ENCODE measurements at regions not wholly inside any gene's neighbourhood (a gene's known extent, or its start where the extent isn't known, plus 50 kb on each side); places are given as distances from the start of the nearest gene placed in this dataset.
"Not testable (repeated sequence)": the region's sequence is repeated elsewhere in the genome, so short reads cannot be mapped to it uniquely, and the experiment has no call there.

DNA sequence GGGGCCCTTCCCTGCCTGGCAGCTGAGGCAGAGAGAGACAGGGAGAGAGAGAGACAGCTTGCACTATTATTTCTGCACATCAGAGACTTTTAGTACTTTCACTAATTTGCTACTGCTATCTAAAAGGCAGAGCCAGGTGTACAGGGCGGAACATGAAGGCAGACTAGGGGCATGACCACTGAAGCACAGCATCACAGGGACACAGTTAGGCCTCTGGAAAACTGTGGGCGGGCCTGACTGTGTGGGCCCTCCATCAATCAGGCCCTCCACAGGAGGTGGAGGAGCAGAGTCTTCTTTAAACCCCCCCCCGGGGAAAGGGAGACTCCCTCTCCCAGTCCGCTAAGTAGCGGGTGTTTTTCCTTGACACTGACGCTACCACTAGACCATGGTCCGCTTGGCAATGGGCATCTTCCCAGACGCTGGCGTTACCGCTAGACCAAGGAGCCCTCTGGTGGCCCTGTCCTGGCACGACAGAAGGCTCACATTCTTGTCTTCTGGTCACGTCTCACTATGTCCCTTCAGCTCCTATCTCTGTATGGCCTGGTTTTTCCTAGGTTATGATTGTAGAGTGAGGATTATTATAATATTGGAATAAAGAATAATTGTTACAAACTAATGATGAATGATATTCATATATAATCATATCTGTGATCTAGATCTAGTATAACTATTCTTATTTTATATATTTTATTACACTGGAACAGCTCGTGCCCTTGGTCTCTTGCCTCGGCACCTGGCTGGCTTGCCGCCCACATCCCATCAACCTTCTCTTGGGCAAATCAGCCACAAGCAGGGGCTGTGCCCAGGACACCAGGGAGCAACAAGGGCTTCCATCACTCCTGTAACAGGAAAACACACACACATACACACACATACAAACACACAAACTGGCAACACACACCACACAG, 60.7 kb upstream of the PPP2R2D start:
- DNase-seq = not testable (repeated sequence)

DNA sequence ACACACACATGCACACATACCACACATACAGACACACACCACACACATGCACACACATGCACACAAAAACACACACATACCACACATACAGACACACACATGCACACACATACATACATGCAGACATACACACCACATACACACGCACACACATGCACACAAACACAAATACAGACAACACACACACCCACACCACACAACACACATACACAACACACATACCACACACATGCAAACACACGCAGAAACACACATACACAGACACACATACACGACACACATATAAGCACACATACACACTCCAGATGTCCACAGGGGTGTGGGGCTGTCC, 60.1 kb upstream of the PPP2R2D start:
- no peak for DNase-seq

DNA sequence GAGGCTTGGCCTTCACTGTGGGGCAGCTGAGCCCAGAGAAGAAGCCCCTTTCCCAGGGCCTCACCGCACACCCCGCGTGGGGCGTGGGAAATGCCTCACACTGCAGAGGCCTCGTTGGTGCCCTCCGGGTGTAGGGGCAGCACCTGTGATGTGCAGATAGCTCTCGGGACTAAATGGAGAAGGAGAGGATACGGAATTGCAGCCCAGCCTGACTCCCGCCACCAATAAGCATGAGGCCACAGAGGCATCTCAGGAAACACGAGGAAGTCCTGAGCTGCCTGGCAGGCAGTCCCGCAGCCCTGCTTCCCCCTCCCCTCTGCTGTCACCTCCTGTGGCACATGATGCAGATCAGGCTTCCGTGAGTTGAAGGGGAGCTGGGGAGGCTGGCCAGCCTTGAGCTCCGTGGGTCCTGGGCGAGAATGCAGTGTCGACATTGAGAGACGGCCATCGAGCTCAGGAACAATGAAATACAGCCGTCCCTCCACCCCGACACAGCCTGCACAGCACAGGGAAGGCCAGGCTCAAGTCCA, 59.6 kb upstream of the PPP2R2D start:
- DNase-seq = no peak

DNA sequence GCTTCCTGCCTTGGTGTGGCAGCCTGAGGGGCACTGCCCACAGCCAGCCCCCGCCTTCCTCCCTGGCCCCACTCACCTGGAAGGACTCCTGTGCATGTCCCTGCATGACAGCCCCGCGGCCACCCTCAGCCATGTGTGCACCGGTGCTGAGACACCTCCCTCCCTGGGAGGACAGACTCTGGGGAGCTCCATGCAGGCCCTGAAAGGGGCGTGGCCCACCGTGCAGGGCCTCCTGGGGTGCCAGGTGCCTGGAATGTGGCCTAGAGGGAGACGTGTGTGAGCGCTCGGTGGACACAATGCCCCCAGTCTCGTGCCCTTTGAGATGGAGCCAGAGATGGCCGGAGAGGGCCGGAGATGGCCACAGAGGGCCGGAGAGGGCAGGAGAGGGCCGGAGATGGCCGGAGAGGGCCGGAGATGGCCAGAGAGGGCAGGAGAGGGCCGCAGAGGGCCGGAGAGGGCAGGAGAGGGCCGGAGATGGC, 59.1 kb upstream of the PPP2R2D start:
- no peak for DNase-seq

DNA sequence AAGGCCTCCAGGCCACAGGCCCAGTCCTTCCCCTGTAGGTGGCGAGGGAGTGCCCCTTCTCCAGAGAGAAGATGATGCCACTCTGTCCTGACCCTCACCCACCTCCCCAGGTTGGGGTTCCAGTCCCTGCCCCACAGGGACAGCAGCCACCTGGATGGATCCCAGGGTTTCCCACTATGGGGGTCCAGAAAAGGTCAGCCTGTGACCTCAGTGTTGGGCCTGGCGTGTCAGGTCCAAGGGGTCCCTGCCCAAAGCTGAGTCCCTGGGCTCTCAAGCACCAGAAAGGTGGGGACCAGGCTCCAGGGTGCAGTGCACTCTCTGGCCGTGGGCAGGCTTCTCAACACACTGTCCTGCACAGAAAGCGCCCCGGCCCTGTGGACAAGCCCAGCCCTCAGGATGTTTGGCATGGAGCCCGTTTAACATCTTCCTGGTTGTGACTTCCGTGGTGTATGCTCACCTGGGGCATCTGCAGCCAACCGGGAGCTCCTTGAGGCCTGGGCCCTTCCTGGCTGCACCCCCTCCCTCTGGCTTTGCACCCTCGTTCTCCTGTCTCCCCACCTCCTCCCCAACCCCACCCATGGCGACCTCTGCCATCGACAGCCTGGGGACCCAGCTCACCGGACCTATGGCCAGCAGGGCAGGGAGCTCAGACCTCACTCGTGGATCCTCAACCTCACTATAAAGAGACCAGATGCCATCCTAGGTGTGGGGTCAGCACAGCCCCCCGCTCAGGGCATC, 58.3 kb upstream of the PPP2R2D start:
- no peak for DNase-seq

DNA sequence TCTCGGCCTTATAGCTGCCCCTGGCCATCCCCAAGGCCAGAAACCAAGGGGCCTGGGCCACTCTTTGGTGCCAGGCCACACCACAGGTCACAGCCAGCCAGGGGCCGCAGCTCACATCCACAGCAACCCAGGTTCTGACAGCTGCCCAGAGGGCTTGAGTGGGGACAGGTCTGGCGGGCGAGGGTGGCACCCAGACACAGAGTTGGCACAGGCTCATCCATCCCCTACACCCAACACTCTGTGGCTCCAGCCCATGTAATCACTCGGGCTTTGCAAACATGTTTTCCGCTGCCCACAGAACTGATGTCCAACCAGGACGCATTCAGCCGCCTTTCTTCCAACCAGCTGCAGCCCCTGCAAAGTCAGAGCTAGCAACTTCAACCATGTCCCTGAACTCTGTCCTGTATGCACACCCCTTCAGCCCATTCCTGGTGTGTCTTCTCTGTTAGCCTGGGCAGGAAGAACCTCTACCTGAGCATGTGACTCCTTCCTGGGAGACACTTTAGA, 57.7 kb upstream of the PPP2R2D start:
- DNase-seq = no peak

DNA sequence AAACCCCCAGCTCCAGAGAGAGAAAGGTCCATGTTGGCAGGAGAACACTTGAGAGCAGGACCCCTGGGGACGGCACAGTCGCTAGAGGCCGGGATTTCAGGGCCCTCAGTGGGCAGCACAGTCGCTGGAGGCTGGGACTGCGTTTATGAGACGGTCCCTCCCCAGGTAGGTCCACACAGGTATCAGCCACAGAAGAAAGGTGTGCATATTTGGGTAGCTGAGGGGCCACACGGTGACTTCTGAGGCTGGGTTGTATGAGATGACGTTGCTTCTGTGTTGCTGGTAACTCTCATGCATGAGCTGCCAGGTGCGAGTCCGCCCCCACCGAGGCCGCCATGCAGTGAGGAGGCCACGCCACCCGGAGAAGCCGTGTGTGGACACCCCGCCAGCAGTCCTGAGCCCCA, 56.9 kb upstream of the PPP2R2D start:
- no peak for DNase-seq

DNA sequence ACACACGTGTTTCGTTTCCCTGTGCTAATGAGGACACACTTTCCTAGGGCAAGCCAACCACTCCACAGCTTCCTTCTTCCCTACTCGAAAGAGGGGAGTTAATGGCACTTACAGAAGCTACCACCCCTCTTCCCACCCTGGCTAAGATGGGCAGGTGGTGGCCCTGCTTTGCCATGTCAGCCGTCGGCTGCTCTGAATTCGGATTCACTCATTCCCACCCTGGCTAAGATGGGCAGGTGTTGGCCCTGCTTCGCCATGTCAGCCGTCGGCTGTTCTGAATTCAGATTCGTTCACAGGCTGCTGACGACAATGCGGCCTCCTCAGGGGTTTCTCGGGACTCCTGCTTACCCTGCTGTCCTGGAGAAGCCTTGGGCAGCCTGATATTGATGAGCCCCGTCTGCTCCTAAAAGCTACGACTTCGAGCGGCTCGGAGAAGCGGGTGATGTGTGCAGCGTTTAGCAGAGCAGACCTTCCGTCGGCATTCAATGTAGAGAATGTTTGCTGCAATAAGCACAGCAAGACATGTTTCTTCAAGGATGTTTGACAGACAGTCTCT, 56.2 kb upstream of the PPP2R2D start:
- DNase-seq = no peak

DNA sequence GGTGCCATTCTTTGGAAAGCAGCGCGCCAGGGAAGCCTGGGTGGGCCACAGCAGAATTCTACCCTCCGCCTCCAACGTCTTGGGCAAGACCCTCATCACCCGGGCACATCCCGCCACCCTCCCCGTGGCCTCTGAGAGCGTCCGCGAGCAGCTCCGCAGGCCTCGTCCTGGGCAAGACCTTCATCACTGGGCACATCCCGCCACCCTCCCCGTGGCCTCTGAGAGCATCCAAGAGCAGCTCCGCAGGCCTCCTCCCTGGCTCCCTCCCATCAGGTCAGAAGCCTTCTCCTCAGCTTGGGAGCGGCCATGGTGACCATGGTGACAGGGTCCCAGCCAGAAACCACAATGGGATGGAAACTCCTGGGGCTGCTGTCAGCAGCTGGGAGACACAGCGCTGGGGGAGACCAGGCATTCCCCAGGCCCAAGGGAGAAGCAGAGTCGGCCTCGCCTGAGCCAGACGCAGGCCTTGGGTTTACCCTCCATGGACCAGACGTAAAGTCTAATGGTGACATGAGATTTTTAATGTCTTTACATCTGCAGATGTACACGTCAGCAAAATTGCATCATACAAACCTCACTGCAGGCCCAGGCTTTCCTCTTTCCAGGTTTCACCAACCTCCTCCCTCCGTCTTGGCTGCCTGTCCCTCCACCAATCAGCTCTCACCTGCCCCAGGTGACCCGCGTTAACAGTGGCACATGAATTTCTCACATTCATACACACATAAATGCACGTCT, 55.1 kb upstream of the PPP2R2D start:
- DNase-seq = no peak

DNA sequence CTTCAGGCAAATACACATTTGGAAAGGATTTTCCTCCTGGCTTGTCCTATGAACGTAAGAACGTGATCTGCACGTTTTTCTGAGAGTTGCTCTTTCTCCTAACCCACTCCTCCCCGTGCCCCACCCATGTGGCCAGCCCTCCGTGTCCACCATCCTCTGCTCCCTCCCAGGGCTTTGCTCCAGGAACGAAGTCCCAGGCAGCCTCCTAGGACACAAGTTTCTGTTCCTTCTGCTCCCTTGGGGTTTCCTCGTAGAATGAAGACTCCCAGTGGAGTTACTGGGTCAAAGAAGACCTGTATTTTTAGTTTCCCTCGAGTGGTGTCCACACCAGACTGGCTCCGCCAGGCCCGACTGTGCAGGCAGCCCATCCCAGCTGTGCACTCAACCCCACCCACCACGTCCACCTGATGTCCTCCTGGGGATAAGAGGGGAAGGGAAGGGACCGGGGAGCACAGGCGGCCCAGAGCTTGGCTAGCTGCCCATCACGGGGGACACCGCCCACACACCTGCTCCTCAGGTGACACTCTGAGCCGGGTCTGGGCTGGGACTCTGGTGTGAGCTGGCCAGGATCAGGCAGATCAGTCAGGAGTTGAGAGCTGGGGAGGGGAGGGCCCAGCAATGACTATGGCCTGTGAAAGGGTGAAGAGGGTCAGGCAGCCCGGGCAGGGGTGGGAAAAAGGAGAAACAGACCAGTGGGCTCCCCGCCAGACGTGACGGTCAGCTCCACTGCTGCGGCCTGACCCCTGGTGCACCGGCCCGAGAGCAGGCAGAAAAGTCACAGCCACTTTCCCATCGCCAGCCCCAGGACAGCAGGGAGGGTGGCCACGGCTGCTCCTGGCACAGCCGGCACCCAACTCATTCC, 54.3 kb upstream of the PPP2R2D start:
- no peak for DNase-seq

DNA sequence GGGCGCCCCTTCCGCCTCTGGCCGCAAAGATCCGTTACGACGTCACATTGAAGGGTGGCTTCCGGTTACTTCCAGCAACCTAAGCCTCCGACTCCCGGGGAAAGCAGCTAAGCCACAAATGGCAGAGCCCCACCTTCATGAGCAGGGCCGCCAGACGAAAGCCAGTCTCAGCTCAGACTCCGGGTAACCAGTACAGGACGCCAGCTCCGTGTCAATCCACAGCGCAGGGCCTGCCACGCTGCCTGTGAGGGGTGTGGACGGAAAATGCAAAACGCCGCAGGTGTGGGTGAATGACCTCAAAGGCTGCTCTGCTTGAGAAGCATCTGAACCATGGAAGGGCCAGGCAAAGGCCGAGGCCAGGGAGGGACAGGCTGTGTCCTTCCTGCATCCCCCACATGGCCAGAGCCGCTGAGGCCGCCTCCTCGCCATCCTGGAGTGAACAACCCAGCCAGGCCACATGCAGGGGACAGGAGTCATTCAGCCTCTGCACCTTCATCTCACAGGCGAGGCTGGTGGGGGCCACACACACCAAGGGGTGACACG, 53.5 kb upstream of the PPP2R2D start:
- DNase-seq = no peak

DNA sequence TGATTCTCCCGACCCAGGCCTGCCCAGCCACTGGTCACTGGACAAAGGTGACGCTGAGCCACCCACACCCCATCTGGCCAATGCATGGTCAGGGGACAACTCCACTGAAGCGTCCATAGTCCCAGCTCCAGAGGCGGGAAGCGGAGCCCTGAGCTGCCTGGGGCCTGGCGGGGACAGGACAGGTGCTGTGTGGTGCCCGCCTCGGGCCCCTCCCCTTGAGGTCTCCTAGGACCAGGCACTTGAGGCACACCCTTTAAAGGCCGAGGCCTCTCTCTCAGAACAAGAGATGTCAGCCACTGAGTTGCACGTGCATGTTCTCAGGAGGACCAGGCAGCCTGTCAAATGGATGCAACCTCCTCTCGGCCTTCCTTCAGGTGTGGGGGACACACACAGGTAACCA, 52.5 kb upstream of the PPP2R2D start:
- DNase-seq = no peak

DNA sequence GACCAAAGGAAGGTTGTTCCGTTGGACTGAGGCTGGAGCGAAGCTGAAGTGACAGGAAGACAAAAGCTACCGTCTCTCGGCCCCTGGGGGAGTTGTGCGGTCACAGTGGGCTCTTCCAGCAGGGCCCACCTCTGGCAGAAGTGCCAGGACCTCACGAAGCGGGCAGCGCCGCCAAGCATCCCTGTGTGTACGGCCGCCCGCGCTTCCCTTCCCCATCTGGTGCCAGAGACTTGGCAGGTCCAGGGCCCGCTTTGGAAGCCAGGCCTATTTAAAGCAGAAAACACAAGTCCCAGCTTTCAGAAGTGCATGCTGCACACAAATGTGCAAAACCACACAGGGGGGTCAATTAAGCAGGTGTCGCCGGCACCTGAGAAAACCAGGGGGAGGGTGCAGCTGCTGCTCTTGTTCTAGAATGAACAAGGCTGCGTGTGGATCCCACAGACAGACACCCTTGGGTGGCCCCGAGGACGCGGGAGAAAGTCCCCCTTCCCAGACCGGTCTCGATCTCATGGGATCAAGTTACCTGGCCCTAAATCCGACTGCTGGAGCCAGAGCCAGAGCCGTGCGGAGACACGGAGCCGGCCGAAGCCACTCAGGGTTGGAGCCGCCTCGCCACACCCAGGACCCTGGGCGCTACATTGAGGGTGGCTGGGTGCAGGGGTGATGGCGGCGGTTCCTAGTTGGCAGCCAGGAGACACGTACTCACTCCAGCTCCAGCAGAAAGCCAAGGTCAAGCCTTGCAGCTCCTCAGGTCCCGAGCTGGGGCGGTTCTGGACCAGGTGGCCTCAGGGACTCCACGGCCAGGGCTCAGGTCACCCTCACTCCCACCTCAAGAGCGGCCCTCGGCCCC, 51.8 kb upstream of the PPP2R2D start:
- DNase-seq = no peak

DNA sequence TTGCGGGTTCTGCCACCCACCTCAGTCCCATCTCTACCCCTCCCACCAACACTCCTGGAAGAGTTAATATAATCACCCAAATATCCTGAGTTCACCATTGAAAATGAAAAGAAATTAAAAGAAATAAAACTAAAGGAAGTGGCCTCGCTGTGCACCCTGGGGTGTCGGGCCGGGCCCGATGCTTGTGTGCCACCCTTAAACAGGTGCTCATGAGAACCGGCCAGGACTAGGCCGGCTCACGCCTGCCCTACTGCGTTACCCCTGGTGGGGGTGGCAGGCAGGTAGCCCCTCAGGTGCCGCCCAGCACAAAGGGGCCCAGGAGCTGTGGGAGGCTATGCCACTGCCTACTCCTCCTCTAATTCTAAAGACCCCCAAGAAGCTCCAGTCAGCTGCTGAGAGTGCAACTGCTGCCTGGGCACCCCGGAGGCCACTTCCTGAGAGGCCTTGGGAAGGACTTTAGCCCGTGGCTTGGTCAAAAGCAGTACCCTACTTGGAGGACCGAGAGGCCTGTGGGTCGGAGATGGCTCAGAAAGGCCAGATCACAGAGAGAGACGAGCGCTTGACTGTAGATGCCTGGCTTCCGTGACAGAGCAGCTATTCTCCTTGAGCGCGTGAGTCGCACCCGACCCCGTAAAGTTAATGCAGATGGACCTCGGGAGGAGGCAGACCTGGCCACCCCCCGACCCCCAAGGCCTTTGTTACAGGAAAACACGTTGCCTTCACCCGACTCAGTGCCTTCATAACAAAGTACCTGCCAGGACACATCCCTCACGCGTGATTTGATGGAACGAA, 51.0 kb upstream of the PPP2R2D start:
- no peak for DNase-seq

DNA sequence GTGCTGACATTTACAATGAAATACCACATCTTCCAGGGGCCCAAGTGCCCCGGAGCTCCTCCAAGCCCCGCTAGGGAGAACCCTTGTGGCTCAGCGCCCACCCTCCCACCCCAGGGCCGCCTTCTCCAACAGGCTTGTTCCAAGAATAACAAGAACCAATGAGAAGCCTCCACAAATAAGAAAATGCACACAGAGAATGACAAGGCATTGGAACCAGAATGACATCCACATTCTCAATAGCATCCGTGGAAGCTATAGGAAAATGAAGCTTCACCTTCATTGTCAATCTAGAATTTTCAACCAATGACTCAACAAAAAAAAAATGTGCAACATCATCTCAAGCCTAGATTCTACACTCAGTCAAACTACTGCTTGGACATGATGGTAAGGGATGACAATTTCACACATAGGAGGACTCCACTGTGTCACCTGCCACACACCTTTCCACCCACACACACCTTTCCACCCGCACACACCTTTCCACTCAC, 50.4 kb upstream of the PPP2R2D start:
- DNase-seq = peak; percentile 15
